GM23338 (cell line): ENCODE measurements at regions not wholly inside any gene's neighbourhood (a gene's known extent, or its start where the extent isn't known, plus 50 kb on each side); places are given as distances from the start of the nearest gene placed in this dataset.

ENCODE experiments used
- ATAC-seq: fragments of 200-7000 bp; cut with Tn5 transposase; 3 replicates; pipeline ENCODE4 v1.9.1; 2020
- DNase-seq: peaks from one replicate; pipeline ENCODE4 v3.0.0-alpha.2; 2015; ENCODE audit warnings: low spot score
- H2AFZ ChIP-seq: fragments of 200-600 bp; sonication (generic); 2 replicates; pipeline ENCODE4 v1.8.0; 2016; ENCODE audit warnings: antibody characterized with exemption, mild to moderate bottlenecking, moderate library complexity
- H3F3A ChIP-seq: fragments of 200-600 bp; sonication (generic); replicated peaks from 2 replicates; pipeline ENCODE4 v1.8.0; 2017; ENCODE audit warnings: antibody characterized with exemption, mixed run types, low read depth
- H3K27ac ChIP-seq: fragments of 200-600 bp; sonication (generic); 2 replicates; pipeline ENCODE4 v1.6.1; 2016; ENCODE audit warnings: low read depth
- H3K27me3 ChIP-seq: fragments of 200-600 bp; sonication (generic); 2 replicates; pipeline ENCODE4 v1.8.0; 2016; ENCODE audit warnings: mild to moderate bottlenecking, mixed run types, moderate library complexity; ENCODE audit not compliant: insufficient read depth
- H3K36me3 ChIP-seq: fragments of 200-600 bp; sonication (generic); 2 replicates; pipeline ENCODE4 v1.8.0; 2016; ENCODE audit warnings: mild to moderate bottlenecking; ENCODE audit not compliant: insufficient read depth
- H3K4me1 ChIP-seq: fragments of 200-600 bp; sonication (generic); 2 replicates; pipeline ENCODE4 v1.8.0; 2016; ENCODE audit warnings: mild to moderate bottlenecking, moderate library complexity; ENCODE audit not compliant: insufficient read depth
- H3K4me2 ChIP-seq: fragments of 200-600 bp; sonication (generic); 2 replicates; pipeline ENCODE4 v1.7.1; 2017; ENCODE audit warnings: mixed run types
- H3K4me3 ChIP-seq: fragments of 200-600 bp; sonication (generic); 2 replicates; pipeline ENCODE4 v1.6.1; 2016; ENCODE audit warnings: mixed run types
- H3K79me2 ChIP-seq: fragments of 200-600 bp; sonication (generic); replicated peaks from 2 replicates; pipeline ENCODE4 v1.8.0; 2017; ENCODE audit warnings: mild to moderate bottlenecking; ENCODE audit not compliant: insufficient read depth
- H3K9me2 ChIP-seq: fragments of 200-600 bp; sonication (generic); 2 replicates; pipeline ENCODE4 v1.8.0; 2017; ENCODE audit not compliant: insufficient read depth
- H4K20me1 ChIP-seq: fragments of 200-600 bp; sonication (generic); replicated peaks from 2 replicates; pipeline ENCODE4 v1.8.0; 2017; ENCODE audit warnings: mild to moderate bottlenecking; ENCODE audit not compliant: insufficient read depth
- H3K27ac Mint-ChIP-seq: 2 replicates; pipeline ENCODE4 v1.8.0; 2020; ENCODE audit warnings: inconsistent platforms, mild to moderate bottlenecking, moderate library complexity, mixed read lengths
- H3K27me3 Mint-ChIP-seq: 3 replicates; pipeline ENCODE4 v1.8.0; 2022; ENCODE audit warnings: low read depth, mild to moderate bottlenecking, moderate library complexity, mixed read lengths, inconsistent platforms; ENCODE audit not compliant: insufficient read depth, poor library complexity
- H3K36me3 Mint-ChIP-seq: 3 replicates; pipeline ENCODE4 v1.8.0; 2021; ENCODE audit warnings: low read depth, mild to moderate bottlenecking, inconsistent platforms, moderate library complexity, mixed read lengths
- H3K4me1 Mint-ChIP-seq: 3 replicates; pipeline ENCODE4 v1.8.0; 2020; ENCODE audit warnings: mild to moderate bottlenecking, inconsistent platforms, mixed read lengths
- H3K4me3 Mint-ChIP-seq: 3 replicates; pipeline ENCODE4 v1.8.0; 2021; ENCODE audit warnings: moderate library complexity, mild to moderate bottlenecking, inconsistent platforms, mixed read lengths
- H3K9me3 Mint-ChIP-seq: 3 replicates; pipeline ENCODE4 v1.8.0; 2020; ENCODE audit warnings: moderate library complexity, mild to moderate bottlenecking, inconsistent platforms, mixed read lengths
- JUNB ChIP-seq: IDR thresholded peaks from one replicate; pipeline ENCODE4 v1.6.1; 2016; ENCODE audit warnings: antibody characterized with exemption; ENCODE audit not compliant: unreplicated experiment
- NANOG ChIP-seq: IDR thresholded peaks from 2 replicates; pipeline ENCODE4 v1.6.1; 2016; ENCODE audit warnings: antibody characterized with exemption, borderline replicate concordance
- POLR2AphosphoS5 ChIP-seq: IDR thresholded peaks from 2 replicates; pipeline ENCODE4 v1.6.1; 2016; ENCODE audit warnings: antibody characterized with exemption, low read depth
- REST ChIP-seq: IDR thresholded peaks from one replicate; pipeline ENCODE4 v1.6.1; 2018; ENCODE audit warnings: antibody characterized with exemption; ENCODE audit not compliant: unreplicated experiment
- TF ChIP-seq, protein P1 (sequence below): IDR thresholded peaks from 2 replicates; pipeline ENCODE4 v1.6.1; 2016; ENCODE audit warnings: antibody characterized with exemption
- TF ChIP-seq, protein P2 (sequence below): fragments of 250-450 bp; sonication (Bioruptor Pico); IDR thresholded peaks from 2 replicates; pipeline ENCODE4 v1.5.0; 2020; ENCODE audit warnings: mild to moderate bottlenecking, moderate library complexity

DNA sequence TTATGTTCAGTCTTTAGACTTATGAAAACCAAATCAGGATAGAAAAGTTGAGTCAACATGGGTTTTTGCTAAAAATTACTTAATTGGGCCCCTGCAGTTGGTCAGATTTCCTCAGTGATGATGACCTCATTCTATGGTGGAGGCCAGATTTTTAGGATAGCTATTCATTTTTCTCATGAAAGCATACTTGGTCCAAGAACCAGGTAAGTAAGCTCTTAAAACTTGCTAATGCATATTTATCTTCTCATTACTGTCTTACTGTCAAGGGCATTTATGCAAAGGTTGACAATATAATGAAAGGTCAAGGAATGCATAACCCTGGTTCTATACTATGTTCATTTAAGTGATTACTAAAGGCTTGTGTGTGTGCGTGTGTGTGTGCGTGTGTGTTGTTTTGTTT, 650.6 kb downstream of the SATB2 start:
- Mint-ChIP-seq H3K27ac (no peak overlapping the region; the same call in 1 of the 2 replicates), H3K4me1 (no peaks in the 10 kb centered on the region), H3K27me3 (peaks cover 2% of the 10 kb centered on the region), H3K4me3 (no peak overlapping the region), H3K9me3 (no peaks in the 10 kb centered on the region), H3K36me3 (no peaks in the 10 kb centered on the region)
- H3K4me1 ChIP-seq = no peaks in the 10 kb centered on the region
- no peaks in the 10 kb centered on the region for H3F3A ChIP-seq
- no peaks in the 10 kb centered on the region for H3K36me3 ChIP-seq
- H3K9me2 ChIP-seq = no peaks in the 10 kb centered on the region
- no peaks in the 10 kb centered on the region for H3K79me2 ChIP-seq
- H3K4me3 ChIP-seq = no peak overlapping the region
- no peak overlapping the region for H3K4me2 ChIP-seq
- no peaks in the 10 kb centered on the region for H3K27me3 ChIP-seq
- H3K27ac ChIP-seq = no peak overlapping the region
- ATAC-seq = no peak
- no peak overlapping the region for H2AFZ ChIP-seq
- DNase-seq = no peak
- TF ChIP-seq JUNB (no peak), POLR2AphosphoS5 (no peak), REST (no peak)
- no peaks in the 10 kb centered on the region for H4K20me1 ChIP-seq

DNA sequence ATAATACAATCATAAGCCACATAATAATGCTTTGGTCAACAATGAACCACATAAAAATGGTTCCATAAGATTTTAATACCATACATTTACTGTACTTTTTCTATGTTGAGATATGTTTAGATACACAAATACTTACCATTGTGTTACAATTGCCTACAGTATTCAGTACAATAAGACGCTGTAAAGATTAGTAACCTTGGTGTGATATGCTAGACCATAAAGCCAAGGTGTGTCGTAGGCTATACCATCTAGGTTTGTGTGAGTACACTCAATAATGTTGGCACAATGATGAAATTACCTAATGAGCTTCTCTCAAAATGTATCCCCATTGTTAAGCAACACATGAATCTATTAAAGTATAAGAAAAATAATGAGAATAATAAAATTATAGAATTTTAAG, 662.3 kb downstream of the SATB2 start:
- no peaks in the 10 kb centered on the region for H3K9me3 Mint-ChIP-seq
- Histone ChIP-seq H3K9me2 (0 out of 2 replicates have a peak, but pooled peaks cover 3% of the 10 kb centered on the region), H3K27ac (no peak overlapping the region), H4K20me1 (no peaks in the 10 kb centered on the region), H3K4me3 (no peak overlapping the region), H3K4me2 (no peak overlapping the region), H3K4me1 (no peaks in the 10 kb centered on the region), H3F3A (no peaks in the 10 kb centered on the region), H2AFZ (no peak overlapping the region), H3K79me2 (no peaks in the 10 kb centered on the region), H3K36me3 (no peaks in the 10 kb centered on the region), H3K27me3 (no peaks in the 10 kb centered on the region)
- no peak overlapping the region for H3K27ac Mint-ChIP-seq
- H3K27me3 Mint-ChIP-seq = peaks cover 2% of the 10 kb centered on the region
- TF ChIP-seq POLR2AphosphoS5 = no peak
- TF ChIP-seq NANOG = no peak
- DNase-seq (no peak), ATAC-seq (no peak)
- H3K4me1 Mint-ChIP-seq = no peaks in the 10 kb centered on the region
- H3K4me3 Mint-ChIP-seq = no peak overlapping the region
- no peaks in the 10 kb centered on the region for H3K36me3 Mint-ChIP-seq

- Mint-ChIP-seq H3K36me3 (no peaks in the 10 kb centered on the region), H3K4me3 (no peak overlapping the region), H3K4me1 (peaks cover 21% of the 10 kb centered on the region), H3K27ac (no peak overlapping the region), H3K27me3 (peaks cover 2% of the 10 kb centered on the region), H3K9me3 (no peaks in the 10 kb centered on the region)
- H3K36me3 ChIP-seq = no peaks in the 10 kb centered on the region
- H3K27ac ChIP-seq = no peak overlapping the region
- no peak overlapping the region for H2AFZ ChIP-seq
- no peak overlapping the region for H3K4me3 ChIP-seq
- H3K4me1 ChIP-seq = peaks cover 7% of the 10 kb centered on the region
- no peaks in the 10 kb centered on the region for H3K79me2 ChIP-seq
- no peaks in the 10 kb centered on the region for H4K20me1 ChIP-seq
- H3K27me3 ChIP-seq = no peaks in the 10 kb centered on the region
- H3K4me2 ChIP-seq = no peak overlapping the region
- ATAC-seq = no peak
- H3K9me2 ChIP-seq = peaks cover 8% of the 10 kb centered on the region; the same call in 1 of the 2 replicates
- no peak for DNase-seq
- H3F3A ChIP-seq = no peaks in the 10 kb centered on the region
- TF ChIP-seq, protein P1, sequence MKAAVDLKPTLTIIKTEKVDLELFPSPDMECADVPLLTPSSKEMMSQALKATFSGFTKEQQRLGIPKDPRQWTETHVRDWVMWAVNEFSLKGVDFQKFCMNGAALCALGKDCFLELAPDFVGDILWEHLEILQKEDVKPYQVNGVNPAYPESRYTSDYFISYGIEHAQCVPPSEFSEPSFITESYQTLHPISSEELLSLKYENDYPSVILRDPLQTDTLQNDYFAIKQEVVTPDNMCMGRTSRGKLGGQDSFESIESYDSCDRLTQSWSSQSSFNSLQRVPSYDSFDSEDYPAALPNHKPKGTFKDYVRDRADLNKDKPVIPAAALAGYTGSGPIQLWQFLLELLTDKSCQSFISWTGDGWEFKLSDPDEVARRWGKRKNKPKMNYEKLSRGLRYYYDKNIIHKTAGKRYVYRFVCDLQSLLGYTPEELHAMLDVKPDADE = no peak
- TF ChIP-seq, protein P2, sequence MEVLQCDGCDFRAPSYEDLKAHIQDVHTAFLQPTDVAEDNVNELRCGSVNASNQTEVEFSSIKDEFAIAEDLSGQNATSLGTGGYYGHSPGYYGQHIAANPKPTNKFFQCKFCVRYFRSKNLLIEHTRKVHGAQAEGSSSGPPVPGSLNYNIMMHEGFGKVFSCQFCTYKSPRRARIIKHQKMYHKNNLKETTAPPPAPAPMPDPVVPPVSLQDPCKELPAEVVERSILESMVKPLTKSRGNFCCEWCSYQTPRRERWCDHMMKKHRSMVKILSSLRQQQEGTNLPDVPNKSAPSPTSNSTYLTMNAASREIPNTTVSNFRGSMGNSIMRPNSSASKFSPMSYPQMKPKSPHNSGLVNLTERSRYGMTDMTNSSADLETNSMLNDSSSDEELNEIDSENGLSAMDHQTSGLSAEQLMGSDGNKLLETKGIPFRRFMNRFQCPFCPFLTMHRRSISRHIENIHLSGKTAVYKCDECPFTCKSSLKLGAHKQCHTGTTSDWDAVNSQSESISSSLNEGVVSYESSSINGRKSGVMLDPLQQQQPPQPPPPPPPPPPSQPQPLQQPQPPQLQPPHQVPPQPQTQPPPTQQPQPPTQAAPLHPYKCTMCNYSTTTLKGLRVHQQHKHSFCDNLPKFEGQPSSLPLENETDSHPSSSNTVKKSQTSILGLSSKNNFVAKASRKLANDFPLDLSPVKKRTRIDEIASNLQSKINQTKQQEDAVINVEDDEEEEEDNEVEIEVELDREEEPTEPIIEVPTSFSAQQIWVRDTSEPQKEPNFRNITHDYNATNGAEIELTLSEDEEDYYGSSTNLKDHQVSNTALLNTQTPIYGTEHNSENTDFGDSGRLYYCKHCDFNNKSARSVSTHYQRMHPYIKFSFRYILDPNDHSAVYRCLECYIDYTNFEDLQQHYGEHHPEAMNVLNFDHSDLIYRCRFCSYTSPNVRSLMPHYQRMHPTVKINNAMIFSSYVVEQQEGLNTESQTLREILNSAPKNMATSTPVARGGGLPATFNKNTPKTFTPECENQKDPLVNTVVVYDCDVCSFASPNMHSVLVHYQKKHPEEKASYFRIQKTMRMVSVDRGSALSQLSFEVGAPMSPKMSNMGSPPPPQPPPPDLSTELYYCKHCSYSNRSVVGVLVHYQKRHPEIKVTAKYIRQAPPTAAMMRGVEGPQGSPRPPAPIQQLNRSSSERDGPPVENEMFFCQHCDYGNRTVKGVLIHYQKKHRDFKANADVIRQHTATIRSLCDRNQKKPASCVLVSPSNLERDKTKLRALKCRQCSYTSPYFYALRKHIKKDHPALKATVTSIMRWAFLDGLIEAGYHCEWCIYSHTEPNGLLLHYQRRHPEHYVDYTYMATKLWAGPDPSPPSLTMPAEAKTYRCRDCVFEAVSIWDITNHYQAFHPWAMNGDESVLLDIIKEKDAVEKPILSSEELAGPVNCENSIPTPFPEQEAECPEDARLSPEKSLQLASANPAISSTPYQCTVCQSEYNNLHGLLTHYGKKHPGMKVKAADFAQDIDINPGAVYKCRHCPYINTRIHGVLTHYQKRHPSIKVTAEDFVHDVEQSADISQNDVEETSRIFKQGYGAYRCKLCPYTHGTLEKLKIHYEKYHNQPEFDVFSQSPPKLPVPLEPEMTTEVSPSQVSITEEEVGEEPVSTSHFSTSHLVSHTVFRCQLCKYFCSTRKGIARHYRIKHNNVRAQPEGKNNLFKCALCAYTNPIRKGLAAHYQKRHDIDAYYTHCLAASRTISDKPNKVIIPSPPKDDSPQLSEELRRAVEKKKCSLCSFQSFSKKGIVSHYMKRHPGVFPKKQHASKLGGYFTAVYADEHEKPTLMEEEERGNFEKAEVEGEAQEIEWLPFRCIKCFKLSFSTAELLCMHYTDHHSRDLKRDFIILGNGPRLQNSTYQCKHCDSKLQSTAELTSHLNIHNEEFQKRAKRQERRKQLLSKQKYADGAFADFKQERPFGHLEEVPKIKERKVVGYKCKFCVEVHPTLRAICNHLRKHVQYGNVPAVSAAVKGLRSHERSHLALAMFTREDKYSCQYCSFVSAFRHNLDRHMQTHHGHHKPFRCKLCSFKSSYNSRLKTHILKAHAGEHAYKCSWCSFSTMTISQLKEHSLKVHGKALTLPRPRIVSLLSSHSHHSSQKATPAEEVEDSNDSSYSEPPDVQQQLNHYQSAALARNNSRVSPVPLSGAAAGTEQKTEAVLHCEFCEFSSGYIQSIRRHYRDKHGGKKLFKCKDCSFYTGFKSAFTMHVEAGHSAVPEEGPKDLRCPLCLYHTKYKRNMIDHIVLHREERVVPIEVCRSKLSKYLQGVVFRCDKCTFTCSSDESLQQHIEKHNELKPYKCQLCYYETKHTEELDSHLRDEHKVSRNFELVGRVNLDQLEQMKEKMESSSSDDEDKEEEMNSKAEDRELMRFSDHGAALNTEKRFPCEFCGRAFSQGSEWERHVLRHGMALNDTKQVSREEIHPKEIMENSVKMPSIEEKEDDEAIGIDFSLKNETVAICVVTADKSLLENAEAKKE = no peak
Observed at GRCh38 chr2:198791623-198792022, 666.1 kb downstream of the SATB2 start.
